Upper lobe of right lung (tissue), 1 donor: ENCODE measurements at regions not wholly inside any gene's neighbourhood (a gene's known extent, or its start where the extent isn't known, plus 50 kb on each side); places are given as distances from the start of the nearest gene placed in this dataset.

Source experiments
- ATAC-seq: fragments of 200-7000 bp; cut with Tn5 transposase; one replicate; pipeline ENCODE4 v1.9.1; 2020; ENCODE audit warnings: mild to moderate bottlenecking, moderate library complexity
- DNase-seq: peaks from one replicate; pipeline ENCODE4 v3.0.0-alpha.2; 2020
- H3K27ac ChIP-seq: fragments of 200-600 bp; one replicate; pipeline ENCODE4 v1.8.0; 2022
- H3K27me3 ChIP-seq: fragments of 200-600 bp; one replicate; pipeline ENCODE4 v1.8.0; 2022; ENCODE audit warnings: mild to moderate bottlenecking
- H3K36me3 ChIP-seq: fragments of 200-600 bp; one replicate; pipeline ENCODE4 v1.8.0; 2022
- H3K4me1 ChIP-seq: fragments of 200-600 bp; one replicate; pipeline ENCODE4 v1.8.0; 2022
- H3K4me3 ChIP-seq: fragments of 200-600 bp; one replicate; pipeline ENCODE4 v1.8.0; 2022; ENCODE audit warnings: mild to moderate bottlenecking
- H3K9me3 ChIP-seq: fragments of 200-600 bp; one replicate; pipeline ENCODE4 v1.8.0; 2022
- CTCF ChIP-seq: fragments of 200-600 bp; IDR thresholded peaks from one replicate; pipeline ENCODE4 v1.8.0; 2022; ENCODE audit warnings: antibody characterized with exemption
- intact Hi-C: fragments of 100-400 bp; cut with DNase I; formaldehyde crosslinking; loops from one replicate; pipeline ENCODE4 v1.11.0; 2022
- donor health status: DM: no; HTN: yes; CAD: no; lungs with severe emphysema.

- DNase-seq (no peak), ATAC-seq (no peak)
- H3K27ac ChIP-seq: no peak overlapping the region
- intact Hi-C loops: no loop called here
- H3K9me3 ChIP-seq: no peaks in the 10 kb centered on the region
- TF ChIP-seq CTCF: no peak
- H3K36me3 ChIP-seq: no peaks in the 10 kb centered on the region
- H3K4me3 ChIP-seq: no peak overlapping the region
- H3K4me1 ChIP-seq: no peaks in the 10 kb centered on the region
- no peaks in the 10 kb centered on the region for H3K27me3 ChIP-seq
Observed at GRCh38 chr4:58209001-58209400, 1098.8 kb upstream of the IGFBP7 start.

GRCh38 chr4:58205446-58206235, 1095.5 kb upstream of the IGFBP7 start:
- Histone ChIP-seq H3K36me3 (no peaks in the 10 kb centered on the region), H3K27me3 (no peaks in the 10 kb centered on the region), H3K27ac (no peak overlapping the region), H3K4me3 (no peak overlapping the region), H3K9me3 (no peaks in the 10 kb centered on the region), H3K4me1 (no peaks in the 10 kb centered on the region)
- no peak for DNase-seq
- ATAC-seq: no peak
- TF ChIP-seq CTCF: no peak
- intact Hi-C loops: no loop called here

GRCh38 chr4:58192217-58192616, 1082.0 kb upstream of the IGFBP7 start:
- DNase-seq (no peak), ATAC-seq (no peak)
- Histone ChIP-seq H3K27ac (no peak overlapping the region), H3K4me1 (no peaks in the 10 kb centered on the region), H3K4me3 (no peak overlapping the region), H3K9me3 (no peaks in the 10 kb centered on the region), H3K36me3 (no peaks in the 10 kb centered on the region), H3K27me3 (no peaks in the 10 kb centered on the region)
- no peak for TF ChIP-seq CTCF
- intact Hi-C loops: no loop called here

- no peak for DNase-seq
- no peaks in the 10 kb centered on the region for H3K36me3 ChIP-seq
- no peak for ATAC-seq
- no peaks in the 10 kb centered on the region for H3K9me3 ChIP-seq
- no peak for TF ChIP-seq CTCF
- H3K27ac ChIP-seq: no peak overlapping the region
- no peak overlapping the region for H3K4me3 ChIP-seq
- intact Hi-C loops: no loop called here
- no peaks in the 10 kb centered on the region for H3K27me3 ChIP-seq
- H3K4me1 ChIP-seq: no peaks in the 10 kb centered on the region
Observed at GRCh38 chr4:58191109-58191508, 1080.9 kb upstream of the IGFBP7 start.

- no peak overlapping the region for H3K4me3 ChIP-seq
- H3K9me3 ChIP-seq: no peaks in the 10 kb centered on the region
- ATAC-seq: no peak
- no peak overlapping the region for H3K27ac ChIP-seq
- no peaks in the 10 kb centered on the region for H3K4me1 ChIP-seq
- intact Hi-C loops: no loop called here
- DNase-seq: no peak
- no peaks in the 10 kb centered on the region for H3K36me3 ChIP-seq
- no peaks in the 10 kb centered on the region for H3K27me3 ChIP-seq
- TF ChIP-seq CTCF: no peak
Observed at GRCh38 chr4:58188316-58188715, 1078.1 kb upstream of the IGFBP7 start.

- Histone ChIP-seq H3K27ac (no peak overlapping the region), H3K4me3 (no peak overlapping the region), H3K36me3 (no peaks in the 10 kb centered on the region), H3K27me3 (no peaks in the 10 kb centered on the region), H3K4me1 (no peaks in the 10 kb centered on the region), H3K9me3 (no peaks in the 10 kb centered on the region)
- intact Hi-C loops: no loop called here
- ATAC-seq (no peak), DNase-seq (no peak)
- TF ChIP-seq CTCF: no peak
Observed at GRCh38 chr4:58175024-58175423, 1064.8 kb upstream of the IGFBP7 start.
